Heart left ventricle (tissue), 13 donors: ENCODE measurements at regions not wholly inside any gene's neighbourhood (a gene's known extent, or its start where the extent isn't known, plus 50 kb on each side); places are given as distances from the start of the nearest gene placed in this dataset.

ENCODE experiments used
- CTCF ChIP-seq, 12 donors: fragments of 200-600 bp; sonication (generic) in 4 of 12; IDR thresholded peaks; one replicate each; pipeline versions ENCODE4 v1.5.0 to v1.8.0; 2018 to 2022; ENCODE audit warnings: antibody characterized with exemption in 12 of 12, mild to moderate bottlenecking in 5 of 12
- POLR2A ChIP-seq, 2 donors: fragments of 450-650 bp; IDR thresholded peaks; one replicate each; pipeline ENCODE4 v1.6.1; 2017; ENCODE audit warnings: antibody characterized with exemption in 2 of 2, mild to moderate bottlenecking in 2 of 2, moderate library complexity in 2 of 2
- donor health status: ischemic (EF 13 %, LVEDD 7.1; RV severe dilation, severe dysfunction).
- donor health status: DM: no; HTN: yes; CAD: no.
- donor health status: DM: no; HTN: no; CAD: no.
- donor health status: ischemic (EF 25% LVEDD 6.9; RV normal size, moderate dysfunction).
- donor health status: ischemic (EF 25% LVEDD 5.7; RV mildly dilated, moderate dysfunction).
- donor health status: ischemic (EF 35%, LVEDD 5.7; RV mildly dilated, moderate dysfunction).
- donor health status: nonischemic (EF 11% LVEDD 7.7; RV severe dilation, severe dysfunction).
- donor health status: DM: yes; HTN: yes; CAD: no.
- donor health status: PGD.
- donor health status: ischemic (EF 29% LVEDD 5.4; RV normal size, mild dysfunction).
- donor health status: nonischemic (EF 23%, LVEDD 6.1; RV moderate dilation, normal function).

- no peak for TF ChIP-seq CTCF (IDR thresholded peaks at IDR 0.05)
- no peak for TF ChIP-seq POLR2A (IDR thresholded peaks at IDR 0.05)
Measured at GRCh38 chr5:86884608-86885007, 266.9 kb downstream of the COX7C start.
